HepG2 (cell line): ENCODE measurements at regions not wholly inside any gene's neighbourhood (a gene's known extent, or its start where the extent isn't known, plus 50 kb on each side); places are given as distances from the start of the nearest gene placed in this dataset.

Experiments
- ATAC-seq: fragments of 200-7000 bp; cut with Tn5 transposase; 3 replicates; pipeline ENCODE4 v1.9.1; 2020; ENCODE audit warnings: mild to moderate bottlenecking, moderate library complexity
- BruUV-seq: library from RNA; stranded (reverse); fragments of 400-500 nt; replicated peaks from 2 replicates; lab custom pipeline; 2021; lab: Mats Ljungman, UMichigan
- CTCF ChIA-PET: fragments of 300-600 bp; formaldehyde crosslinking; extraction: SDS; loops from one replicate; lab custom pipeline; 2021; ENCODE audit warnings: low total read pairs, inconsistent platforms, low intra/inter-chr PET ratio; lab: Yijun Ruan, JAX
- POLR2A ChIA-PET: fragments of 350-600 bp; sonication (Branson Sonifier 250); formaldehyde crosslinking; loops from one replicate; lab custom pipeline; 2020; ENCODE audit warnings: antibody characterized with exemption, inconsistent platforms; lab: Yijun Ruan, JAX
- DNase-seq: peaks from one replicate; pipeline ENCODE4 v3.0.0-alpha.2; 2015; ENCODE audit warnings: low spot score
- FAIRE-seq: peaks from 3 replicates; lab custom pipeline; 2011; peaks lifted over from hg19 to GRCh38; lab: Jason Lieb, UNC
- H2AFZ ChIP-seq: one replicate; pipeline ENCODE4 v1.6.1; 2011; ENCODE audit warnings: low read length, inconsistent platforms
- H3K27ac ChIP-seq: fragments of 300-600 bp; 3 replicates; pipeline ENCODE4 v1.8.0; 2011; ENCODE audit warnings: mixed run types, mild to moderate bottlenecking, mixed read lengths, low read length, inconsistent platforms; ENCODE audit not compliant: insufficient read depth; ENCODE audit errors: extremely low read length
- H3K27me3 ChIP-seq, 2 experiments: fragments of 200-600 bp in 1 of 2; 2 replicates in 1 of 2; 3 replicates in 1 of 2; pipeline versions ENCODE4 v1.6.0 to v1.8.0; 2011; ENCODE audit warnings: low read length in 2 of 2, mild to moderate bottlenecking in 2 of 2, moderate library complexity in 2 of 2, inconsistent platforms in 1 of 2; ENCODE audit not compliant: insufficient read depth in 2 of 2, control insufficient read depth in 1 of 2
- H3K36me3 ChIP-seq, 2 experiments: fragments of 200-600 bp in 1 of 2; replicated peaks in 1 of 2; 2 replicates in 1 of 2; 3 replicates in 1 of 2; pipeline versions ENCODE4 v1.5.1 to v1.8.0; 2011; ENCODE audit warnings: low read length in 2 of 2, inconsistent platforms in 1 of 2; ENCODE audit not compliant: insufficient read depth in 2 of 2, control insufficient read depth in 1 of 2
- H3K4me1 ChIP-seq: 2 replicates; pipeline ENCODE4 v1.5.1; 2012; ENCODE audit warnings: low read length, inconsistent platforms; ENCODE audit not compliant: insufficient read depth
- H3K4me2 ChIP-seq: 2 replicates; pipeline ENCODE4 v1.6.0; 2011; ENCODE audit warnings: low read depth, low read length, inconsistent platforms
- H3K4me3 ChIP-seq, 3 experiments: fragments of 200-600 bp in 1 of 3; sonication (generic), shearing (Covaris generic) in 1 of 3; replicated peaks in 1 of 3; 2 replicates each; pipeline ENCODE4 v1.5.1; 2011 to 2016; ENCODE audit warnings: low read length in 3 of 3, inconsistent platforms in 2 of 3, low read depth in 2 of 3, mild to moderate bottlenecking in 2 of 3, control low read depth in 1 of 3, mixed read lengths in 1 of 3; ENCODE audit not compliant: insufficient read depth in 1 of 3
- H3K79me2 ChIP-seq: one replicate; pipeline ENCODE4 v1.6.1; 2011; ENCODE audit warnings: low read length, inconsistent platforms; ENCODE audit not compliant: insufficient read depth
- H3K9ac ChIP-seq: 2 replicates; pipeline ENCODE4 v1.6.0; 2011; ENCODE audit warnings: mild to moderate bottlenecking, low read depth, low read length, inconsistent platforms; ENCODE audit not compliant: insufficient read depth
- H3K9me3 ChIP-seq: 2 replicates; pipeline ENCODE4 v1.5.1; 2012; ENCODE audit warnings: mild to moderate bottlenecking, low read length
- H4K20me1 ChIP-seq: 2 replicates; pipeline ENCODE4 v1.6.0; 2011; ENCODE audit warnings: inconsistent platforms, mild to moderate bottlenecking, low read length, moderate library complexity; ENCODE audit not compliant: insufficient read depth
- DPF2 ChIP-seq: sonication (generic); formaldehyde crosslinking; IDR thresholded peaks from 2 replicates; pipeline ENCODE4 v1.4.0; 2020; ENCODE audit warnings: mild to moderate bottlenecking, low read depth, missing genetic modification reagents, borderline replicate concordance
- KDM4B ChIP-seq: sonication (generic); formaldehyde crosslinking; IDR thresholded peaks from 2 replicates; pipeline ENCODE4 v1.4.0; 2020; ENCODE audit warnings: missing genetic modification reagents
- RCOR2 ChIP-seq: IDR thresholded peaks from 2 replicates; pipeline ENCODE4 v1.6.1; 2016; ENCODE audit warnings: missing biosample characterization, missing genetic modification reagents
- SOX5 ChIP-seq: IDR thresholded peaks from 2 replicates; pipeline ENCODE4 v1.6.1; 2016; ENCODE audit warnings: borderline replicate concordance
- ZNF766 ChIP-seq: sonication (generic); formaldehyde crosslinking; IDR thresholded peaks from 2 replicates; pipeline ENCODE4 v1.5.0; 2020; ENCODE audit warnings: missing genetic modification reagents, borderline replicate concordance
- WGBS: methylation state at CpG from one replicate; pipeline ENCODE4 v1.1.6; 2017; ENCODE audit warnings: low lambda C conversion rate; 5-methylcytosine and 5-hydroxymethylcytosine counted together
- in situ Hi-C: cut with HindIII; loops from 2 replicates; pipeline ENCODE4 v1.10.0; 2017; ENCODE audit warnings: low pct_unique_long_range_greater_than_20kb; ENCODE audit not compliant: extremely low pct_ligation_motif_present
- intact Hi-C: fragments of 100-400 bp; cut with micrococcal nuclease; formaldehyde crosslinking; loops from one replicate; pipeline ENCODE4 v1.10.0; 2022; ENCODE audit not compliant: unreplicated experiment
- TF ChIP-seq, protein P1 (sequence below): sonication (generic); formaldehyde crosslinking; IDR thresholded peaks from 2 replicates; pipeline ENCODE4 v1.8.1; 2022; ENCODE audit warnings: mild to moderate bottlenecking, missing genetic modification reagents
- TF ChIP-seq, protein P2 (sequence below): IDR thresholded peaks from 2 replicates; pipeline ENCODE4 v1.6.1; 2016; ENCODE audit warnings: low read depth, control low read depth
- TF ChIP-seq, protein P3 (sequence below): sonication (generic); formaldehyde crosslinking; IDR thresholded peaks from 2 replicates; pipeline ENCODE4 v1.4.0; 2020; ENCODE audit warnings: missing genetic modification reagents
- TF ChIP-seq, protein P4 (sequence below): sonication (generic); formaldehyde crosslinking; IDR thresholded peaks from 2 replicates; pipeline ENCODE4 v1.9.0; 2021; ENCODE audit warnings: missing genetic modification reagents, mild to moderate bottlenecking, borderline replicate concordance
- TF ChIP-seq, protein P5 (sequence below): sonication (generic); formaldehyde crosslinking; IDR thresholded peaks from 2 replicates; pipeline ENCODE4 v1.8.0; 2022; ENCODE audit warnings: missing genetic modification reagents, mild to moderate bottlenecking, moderate library complexity, borderline replicate concordance

DNA sequence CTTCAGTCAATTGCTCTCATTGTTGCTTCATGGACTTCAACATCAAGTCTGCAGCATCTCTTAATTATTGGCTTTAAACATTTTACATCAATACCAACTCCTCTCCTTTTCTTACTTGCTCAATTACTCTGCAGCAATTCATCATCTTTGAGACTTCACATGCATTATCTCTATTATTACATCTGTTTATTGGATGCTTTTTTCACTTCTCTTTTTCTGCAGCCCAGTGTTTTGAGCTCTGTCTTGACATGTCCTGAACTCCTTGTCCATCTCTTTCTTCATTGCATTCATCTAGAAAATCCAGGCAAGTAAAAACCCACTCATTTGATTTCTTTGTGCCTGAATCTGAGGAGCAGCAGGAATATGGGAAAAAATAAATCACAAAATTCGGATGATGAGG, 647.9 kb downstream of the PLCL1 start (continued):
- TF ChIP-seq, protein P1, sequence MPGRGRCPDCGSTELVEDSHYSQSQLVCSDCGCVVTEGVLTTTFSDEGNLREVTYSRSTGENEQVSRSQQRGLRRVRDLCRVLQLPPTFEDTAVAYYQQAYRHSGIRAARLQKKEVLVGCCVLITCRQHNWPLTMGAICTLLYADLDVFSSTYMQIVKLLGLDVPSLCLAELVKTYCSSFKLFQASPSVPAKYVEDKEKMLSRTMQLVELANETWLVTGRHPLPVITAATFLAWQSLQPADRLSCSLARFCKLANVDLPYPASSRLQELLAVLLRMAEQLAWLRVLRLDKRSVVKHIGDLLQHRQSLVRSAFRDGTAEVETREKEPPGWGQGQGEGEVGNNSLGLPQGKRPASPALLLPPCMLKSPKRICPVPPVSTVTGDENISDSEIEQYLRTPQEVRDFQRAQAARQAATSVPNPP: no peak
- no peak for TF ChIP-seq DPF2 (CRISPR knock-in tag)
- TF ChIP-seq ZNF766: no peak
- TF ChIP-seq, protein P2, sequence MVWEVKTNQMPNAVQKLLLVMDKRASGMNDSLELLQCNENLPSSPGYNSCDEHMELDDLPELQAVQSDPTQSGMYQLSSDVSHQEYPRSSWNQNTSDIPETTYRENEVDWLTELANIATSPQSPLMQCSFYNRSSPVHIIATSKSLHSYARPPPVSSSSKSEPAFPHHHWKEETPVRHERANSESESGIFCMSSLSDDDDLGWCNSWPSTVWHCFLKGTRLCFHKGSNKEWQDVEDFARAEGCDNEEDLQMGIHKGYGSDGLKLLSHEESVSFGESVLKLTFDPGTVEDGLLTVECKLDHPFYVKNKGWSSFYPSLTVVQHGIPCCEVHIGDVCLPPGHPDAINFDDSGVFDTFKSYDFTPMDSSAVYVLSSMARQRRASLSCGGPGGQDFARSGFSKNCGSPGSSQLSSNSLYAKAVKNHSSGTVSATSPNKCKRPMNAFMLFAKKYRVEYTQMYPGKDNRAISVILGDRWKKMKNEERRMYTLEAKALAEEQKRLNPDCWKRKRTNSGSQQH (CRISPR knock-in tag): no peak
- TF ChIP-seq, protein P3, sequence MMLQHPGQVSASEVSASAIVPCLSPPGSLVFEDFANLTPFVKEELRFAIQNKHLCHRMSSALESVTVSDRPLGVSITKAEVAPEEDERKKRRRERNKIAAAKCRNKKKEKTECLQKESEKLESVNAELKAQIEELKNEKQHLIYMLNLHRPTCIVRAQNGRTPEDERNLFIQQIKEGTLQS (CRISPR knock-in tag): no peak
- TF ChIP-seq KDM4B: no peak

DNA sequence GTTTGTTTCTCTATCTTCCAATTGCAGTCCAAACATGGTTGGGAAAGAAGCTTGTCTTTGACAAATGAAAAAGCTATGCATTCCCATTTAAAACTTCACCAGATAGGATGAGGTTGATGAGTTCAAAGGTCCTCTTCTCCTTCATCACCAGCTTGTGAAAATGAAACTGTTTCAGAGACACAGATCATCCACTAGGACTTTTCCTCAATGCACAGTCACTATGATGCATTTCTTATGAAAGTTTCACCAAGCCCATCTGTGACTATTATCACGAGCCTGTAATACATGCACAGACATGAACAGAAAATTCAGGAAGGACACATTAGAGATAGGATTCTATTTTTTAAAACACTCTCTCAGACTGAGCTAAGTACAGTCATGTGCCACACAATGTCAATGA, 644.4 kb downstream of the PLCL1 start:
- no peak for ATAC-seq

More for the DNA sequence above, 644.4 kb downstream of the PLCL1 start:
- H3K4me2 ChIP-seq: no peak overlapping the region
- no peak for FAIRE-seq
- 0% methylated on average over 1 of the region's 1 CpG for WGBS
- no TSS peak for BruUV-seq
- no peak for TF ChIP-seq SOX5 (CRISPR knock-in tag)
- TF ChIP-seq, protein P4, sequence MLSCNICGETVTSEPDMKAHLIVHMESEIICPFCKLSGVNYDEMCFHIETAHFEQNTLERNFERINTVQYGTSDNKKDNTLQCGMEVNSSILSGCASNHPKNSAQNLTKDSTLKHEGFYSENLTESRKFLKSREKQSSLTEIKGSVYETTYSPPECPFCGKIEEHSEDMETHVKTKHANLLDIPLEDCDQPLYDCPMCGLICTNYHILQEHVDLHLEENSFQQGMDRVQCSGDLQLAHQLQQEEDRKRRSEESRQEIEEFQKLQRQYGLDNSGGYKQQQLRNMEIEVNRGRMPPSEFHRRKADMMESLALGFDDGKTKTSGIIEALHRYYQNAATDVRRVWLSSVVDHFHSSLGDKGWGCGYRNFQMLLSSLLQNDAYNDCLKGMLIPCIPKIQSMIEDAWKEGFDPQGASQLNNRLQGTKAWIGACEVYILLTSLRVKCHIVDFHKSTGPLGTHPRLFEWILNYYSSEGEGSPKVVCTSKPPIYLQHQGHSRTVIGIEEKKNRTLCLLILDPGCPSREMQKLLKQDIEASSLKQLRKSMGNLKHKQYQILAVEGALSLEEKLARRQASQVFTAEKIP: no peak
- no peak for TF ChIP-seq RCOR2
- TF ChIP-seq, protein P5, sequence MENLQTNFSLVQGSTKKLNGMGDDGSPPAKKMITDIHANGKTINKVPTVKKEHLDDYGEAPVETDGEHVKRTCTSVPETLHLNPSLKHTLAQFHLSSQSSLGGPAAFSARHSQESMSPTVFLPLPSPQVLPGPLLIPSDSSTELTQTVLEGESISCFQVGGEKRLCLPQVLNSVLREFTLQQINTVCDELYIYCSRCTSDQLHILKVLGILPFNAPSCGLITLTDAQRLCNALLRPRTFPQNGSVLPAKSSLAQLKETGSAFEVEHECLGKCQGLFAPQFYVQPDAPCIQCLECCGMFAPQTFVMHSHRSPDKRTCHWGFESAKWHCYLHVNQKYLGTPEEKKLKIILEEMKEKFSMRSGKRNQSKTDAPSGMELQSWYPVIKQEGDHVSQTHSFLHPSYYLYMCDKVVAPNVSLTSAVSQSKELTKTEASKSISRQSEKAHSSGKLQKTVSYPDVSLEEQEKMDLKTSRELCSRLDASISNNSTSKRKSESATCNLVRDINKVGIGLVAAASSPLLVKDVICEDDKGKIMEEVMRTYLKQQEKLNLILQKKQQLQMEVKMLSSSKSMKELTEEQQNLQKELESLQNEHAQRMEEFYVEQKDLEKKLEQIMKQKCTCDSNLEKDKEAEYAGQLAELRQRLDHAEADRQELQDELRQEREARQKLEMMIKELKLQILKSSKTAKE (CRISPR knock-in tag): no peak
- H3K4me3 ChIP-seq: no peak overlapping the region
- intact Hi-C loops (no loop called here), in situ Hi-C loops (no loop called here)
- H3K36me3 ChIP-seq: no peaks in the 10 kb centered on the region
- H3K9me3 ChIP-seq: no peaks in the 10 kb centered on the region
- no peaks in the 10 kb centered on the region for H3K4me1 ChIP-seq
- no peak overlapping the region for H2AFZ ChIP-seq
- DNase-seq: no peak
- no peaks in the 10 kb centered on the region for H3K79me2 ChIP-seq
- ChIA-PET CTCF (no interaction called here), POLR2A (no interaction called here)
- no peak overlapping the region for H3K9ac ChIP-seq
- no peaks in the 10 kb centered on the region for H4K20me1 ChIP-seq
- no peaks in the 10 kb centered on the region for H3K27me3 ChIP-seq
- no peak overlapping the region for H3K27ac ChIP-seq
